Sciatic nerve (tissue), 2 donors: ENCODE measurements at regions not wholly inside any gene's neighbourhood (a gene's known extent, or its start where the extent isn't known, plus 50 kb on each side); places are given as distances from the start of the nearest gene placed in this dataset.
"Not testable (repeated sequence)": the region's sequence is repeated elsewhere in the genome, so short reads cannot be mapped to it uniquely, and the experiment has no call there.

Experiments
- ATAC-seq: fragments of 200-7000 bp; cut with Tn5 transposase; one replicate; pipeline ENCODE4 v1.9.1; 2020; ENCODE audit warnings: mild to moderate bottlenecking, moderate library complexity
- DNase-seq: peaks from one replicate; pipeline ENCODE4 v3.0.0-alpha.2; 2020; ENCODE audit warnings: low spot score
- intact Hi-C: fragments of 100-400 bp; cut with DNase I; formaldehyde crosslinking; loops from one replicate; pipeline ENCODE4 v1.14.2; 2022
- donor health status: DM: no; HTN: no; CAD: no.
- donor health status: DM: no; HTN: no; CAD: no.

- no peak for ATAC-seq
Observed at GRCh38 chr13:53101883-53102282, 73.3 kb downstream of the OLFM4 start.

GRCh38 chr13:53104136-53104535, 75.5 kb downstream of the OLFM4 start:
- intact Hi-C loops, result no loop called here
- no peak for ATAC-seq
- no peak for DNase-seq

More at GRCh38 chr13:53101883-53102282, 73.3 kb downstream of the OLFM4 start:
- no peak for DNase-seq
- intact Hi-C loops, result no loop called here

GRCh38 chr13:53105477-53105876, 76.9 kb downstream of the OLFM4 start:
- no peak for DNase-seq
- no peak for ATAC-seq
- intact Hi-C loops, result no loop called here

GRCh38 chr13:53105890-53106289, 77.3 kb downstream of the OLFM4 start:
- ATAC-seq (no peak), DNase-seq (no peak)
- intact Hi-C loops, result no loop called here

GRCh38 chr13:53110181-53110580, 81.6 kb downstream of the OLFM4 start:
- intact Hi-C loops, result no loop called here
- DNase-seq (no peak), ATAC-seq (no peak)

GRCh38 chr13:53110614-53111013, 82.0 kb downstream of the OLFM4 start:
- intact Hi-C loops, result no loop called here
- ATAC-seq (no peak), DNase-seq (no peak)

- intact Hi-C loops, result no loop called here
- DNase-seq, result no peak
- no peak for ATAC-seq
Observed at GRCh38 chr13:53112522-53112921, 83.9 kb downstream of the OLFM4 start.

GRCh38 chr13:53117048-53117447, 88.4 kb downstream of the OLFM4 start:
- intact Hi-C loops, result not testable (repeated sequence)

GRCh38 chr13:53121131-53121773, 92.6 kb downstream of the OLFM4 start:
- DNase-seq (no peak), ATAC-seq (no peak)
- intact Hi-C loops, result no loop called here

More at GRCh38 chr13:53117048-53117447, 88.4 kb downstream of the OLFM4 start:
- not testable (repeated sequence) for DNase-seq, ATAC-seq

- ATAC-seq (peak; percentile 73), DNase-seq (no peak)
- intact Hi-C loops, result no loop called here
Observed at GRCh38 chr13:53121919-53122318, 93.3 kb downstream of the OLFM4 start.

- intact Hi-C loops, result no loop called here
- no peak for ATAC-seq
- DNase-seq, result no peak
Observed at GRCh38 chr13:53123536-53123935, 94.9 kb downstream of the OLFM4 start.

- no peak for ATAC-seq
- intact Hi-C loops, result no loop called here
- DNase-seq, result no peak
Observed at GRCh38 chr13:53124623-53125022, 96.0 kb downstream of the OLFM4 start.

- DNase-seq (peak; percentile 72), ATAC-seq (peak; percentile 91)
- intact Hi-C loops, result no loop called here
Observed at GRCh38 chr13:53126841-53127245, 98.2 kb downstream of the OLFM4 start.

- ATAC-seq (peak; percentile 55), DNase-seq (no peak)
- intact Hi-C loops, result no loop called here
Observed at GRCh38 chr13:53127373-53127772, 98.8 kb downstream of the OLFM4 start.

GRCh38 chr13:53129864-53130393, 101.3 kb downstream of the OLFM4 start:
- intact Hi-C loops, result no loop called here
- ATAC-seq (no peak), DNase-seq (no peak)

- ATAC-seq (no peak), DNase-seq (no peak)
- intact Hi-C loops, result no loop called here
Observed at GRCh38 chr13:53131361-53131760, 102.7 kb downstream of the OLFM4 start.

GRCh38 chr13:53135301-53135700, 106.7 kb downstream of the OLFM4 start:
- no peak for DNase-seq
- no peak for ATAC-seq
- intact Hi-C loops, result no loop called here

- intact Hi-C loops, result no loop called here
- DNase-seq (no peak), ATAC-seq (no peak)
Observed at GRCh38 chr13:53136554-53137215, 108.1 kb downstream of the OLFM4 start.

- no peak for DNase-seq
- peak; percentile 86 for ATAC-seq
- intact Hi-C loops, result no loop called here
Observed at GRCh38 chr13:53137779-53138178, 109.2 kb downstream of the OLFM4 start.

- intact Hi-C loops, result no loop called here
- DNase-seq (peak; percentile 76), ATAC-seq (peak; percentile 92)
Observed at GRCh38 chr13:53138376-53139036, 109.9 kb downstream of the OLFM4 start.
